ENCODE measurements at regions not wholly inside any gene's neighbourhood (a gene's known extent, or its start where the extent isn't known, plus 50 kb on each side); places are given as distances from the start of the nearest gene placed in this dataset.

GRCh38 chr3:40992023-40992422, 207.3 kb upstream of the CTNNB1 start:
- Mint-ChIP-seq H3K4me3 (no peak overlapping the region), H3K27ac (no peak overlapping the region), H3K36me3 (ENCODE audit: low read depth) (no peaks in the 10 kb centered on the region), H3K27me3 (ENCODE audit: insufficient read depth) (no peaks in the 10 kb centered on the region), H3K9me3 (no peaks in the 10 kb centered on the region), H3K4me1 (peaks cover 18% of the 10 kb centered on the region)
- Histone ChIP-seq H3K36me3 (ENCODE audit: control insufficient read depth, insufficient read depth, low read length) (no peaks in the 10 kb centered on the region), H3K27ac (ENCODE audit: low read depth, low read length) (no peak overlapping the region), H3K4me1 (ENCODE audit: control insufficient read depth, insufficient read depth, low read length) (peaks cover 11% of the 10 kb centered on the region), H3K4me3 (ENCODE audit: low read length) (no peak overlapping the region), H3K9me3 (ENCODE audit: control insufficient read depth, low read length) (no peaks in the 10 kb centered on the region), H3K27me3 (ENCODE audit: control insufficient read depth, insufficient read depth, low read length, poor library complexity, severe bottlenecking) (no peaks in the 10 kb centered on the region), H3K9ac (ENCODE audit: extremely low read depth, low read length, poor library complexity, severe bottlenecking) (no peak overlapping the region)
- TF ChIP-seq CTCF (conservative IDR thresholded peaks at IDR 0.05) = no peak
- no peak for DNase-seq

- no peaks in the 10 kb centered on the region for H3K27me3 ChIP-seq (ENCODE audit: control insufficient read depth, insufficient read depth, low read length, poor library complexity, severe bottlenecking)
- Mint-ChIP-seq H3K4me1 (peaks cover 28% of the 10 kb centered on the region), H3K27me3 (ENCODE audit: insufficient read depth) (peaks cover 1% of the 10 kb centered on the region), H3K9me3 (no peaks in the 10 kb centered on the region), H3K27ac (no peak overlapping the region), H3K36me3 (ENCODE audit: low read depth) (no peaks in the 10 kb centered on the region), H3K4me3 (no peak overlapping the region)
- WGBS, 2 experiments (ENCODE audit: insufficient coverage in 1 of 2, insufficient read length in 1 of 2) = no CpG with 5 or more reads among the region's 1 CpG
- H3K36me3 ChIP-seq (ENCODE audit: control insufficient read depth, insufficient read depth, low read length) = no peaks in the 10 kb centered on the region
- no peak for DNase-seq
- no peak overlapping the region for H3K27ac ChIP-seq (ENCODE audit: low read depth, low read length)
- TF ChIP-seq CTCF (conservative IDR thresholded peaks at IDR 0.05) = no peak
- peaks cover 16% of the 10 kb centered on the region for H3K4me1 ChIP-seq (ENCODE audit: control insufficient read depth, insufficient read depth, low read length)
- H3K4me3 ChIP-seq (ENCODE audit: low read length) = no peak overlapping the region
- H3K9me3 ChIP-seq (ENCODE audit: control insufficient read depth, low read length) = no peaks in the 10 kb centered on the region
- H3K9ac ChIP-seq (ENCODE audit: extremely low read depth, low read length, poor library complexity, severe bottlenecking) = no peak overlapping the region
These were observed 204.7 kb upstream of the CTNNB1 start for GRCh38 chr3:40994611-40995010.

- peaks cover 1% of the 10 kb centered on the region for H3K27me3 Mint-ChIP-seq (ENCODE audit: insufficient read depth)
- no peaks in the 10 kb centered on the region for H3K27me3 ChIP-seq (ENCODE audit: control insufficient read depth, insufficient read depth, low read length, poor library complexity, severe bottlenecking)
- no peaks in the 10 kb centered on the region for H3K36me3 ChIP-seq (ENCODE audit: control insufficient read depth, insufficient read depth, low read length)
- H3K9me3 Mint-ChIP-seq = no peaks in the 10 kb centered on the region
- H3K27ac Mint-ChIP-seq = no peak overlapping the region
- H3K27ac ChIP-seq (ENCODE audit: low read depth, low read length) = no peak overlapping the region
- peaks cover 16% of the 10 kb centered on the region for H3K4me1 ChIP-seq (ENCODE audit: control insufficient read depth, insufficient read depth, low read length)
- H3K4me3 ChIP-seq (ENCODE audit: low read length) = no peak overlapping the region
- no peak for DNase-seq
- H3K4me1 Mint-ChIP-seq = peaks cover 28% of the 10 kb centered on the region
- no peak for TF ChIP-seq CTCF (conservative IDR thresholded peaks at IDR 0.05)
- no peaks in the 10 kb centered on the region for H3K36me3 Mint-ChIP-seq (ENCODE audit: low read depth)
- H3K9me3 ChIP-seq (ENCODE audit: control insufficient read depth, low read length) = no peaks in the 10 kb centered on the region
- H3K9ac ChIP-seq (ENCODE audit: extremely low read depth, low read length, poor library complexity, severe bottlenecking) = no peak overlapping the region
- H3K4me3 Mint-ChIP-seq = no peak overlapping the region
- 88 to 96% methylated on average over 1 of the region's 2 CpGs for WGBS, 2 experiments (ENCODE audit: insufficient coverage in 1 of 2, insufficient read length in 1 of 2)
These were observed 204.0 kb upstream of the CTNNB1 start for GRCh38 chr3:40995271-40995670.

Data from endodermal cell (in vitro differentiated cells).